Left colon (tissue), 2 donors: ENCODE measurements at regions not wholly inside any gene's neighbourhood (a gene's known extent, or its start where the extent isn't known, plus 50 kb on each side); places are given as distances from the start of the nearest gene placed in this dataset.

ENCODE experiments used
- ATAC-seq: fragments of 200-7000 bp; cut with Tn5 transposase; one replicate; pipeline ENCODE4 v1.9.1; 2020; ENCODE audit warnings: mild to moderate bottlenecking, moderate library complexity
- DNase-seq, 2 donors: peaks; one replicate each; pipeline ENCODE4 v3.0.0-alpha.2; 2020
- intact Hi-C, 2 donors: fragments of 100-400 bp; cut with DNase I in 1 of 2; cut with micrococcal nuclease in 1 of 2; formaldehyde crosslinking; loops; one replicate each; pipeline versions ENCODE4 v1.11.2 to v1.14.0; 2022; cut with DNase I, micrococcal nuclease
- donor health status: DM: no; HTN: no; CAD: no.
- donor health status: DM: yes; HTN: yes; CAD: no.

- intact Hi-C loops: no loop called here
- DNase-seq (no peak), ATAC-seq (no peak)
These were observed 1814.9 kb downstream of the STIM2 start for GRCh38 chr4:28675582-28675981.

GRCh38 chr4:28677808-28678207 lies 1817.2 kb downstream of the STIM2 start:
- DNase-seq (no peak), ATAC-seq (no peak)
- intact Hi-C loops: no loop called here

- ATAC-seq (no peak), DNase-seq (no peak)
- intact Hi-C loops: no loop called here
These were observed 1822.2 kb downstream of the STIM2 start for GRCh38 chr4:28682847-28683246.

GRCh38 chr4:28686618-28687017 lies 1826.0 kb downstream of the STIM2 start:
- peak in 1 of 2 donors; percentile 11 for DNase-seq
- no peak for ATAC-seq
- intact Hi-C loops: no loop called here

- ATAC-seq (no peak), DNase-seq (no peak)
- intact Hi-C loops: no loop called here
These were observed 1830.2 kb downstream of the STIM2 start for GRCh38 chr4:28690890-28691289.

GRCh38 chr4:28702571-28702970 lies 1841.9 kb downstream of the STIM2 start:
- ATAC-seq (no peak), DNase-seq (no peak)

GRCh38 chr4:28709891-28710290 lies 1849.2 kb downstream of the STIM2 start:
- intact Hi-C loops: no loop called here
- DNase-seq: no peak
- ATAC-seq: no peak

More at GRCh38 chr4:28702571-28702970, 1841.9 kb downstream of the STIM2 start:
- intact Hi-C loops: no loop called here

- intact Hi-C loops: no loop called here
These were observed 1862.7 kb downstream of the STIM2 start for GRCh38 chr4:28723371-28723770.

GRCh38 chr4:28724239-28724638 lies 1863.6 kb downstream of the STIM2 start:
- intact Hi-C loops: no loop called here

More at GRCh38 chr4:28723371-28723770, 1862.7 kb downstream of the STIM2 start:
- no peak for ATAC-seq
- no peak for DNase-seq

GRCh38 chr4:28730304-28730703 lies 1869.7 kb downstream of the STIM2 start:
- ATAC-seq (no peak), DNase-seq (no peak)
- intact Hi-C loops: no loop called here

More at GRCh38 chr4:28724239-28724638, 1863.6 kb downstream of the STIM2 start:
- DNase-seq (no peak), ATAC-seq (no peak)

- no peak for ATAC-seq
These were observed 1883.4 kb downstream of the STIM2 start for GRCh38 chr4:28744066-28744465.

GRCh38 chr4:28754376-28754775 lies 1893.7 kb downstream of the STIM2 start:
- ATAC-seq (no peak), DNase-seq (no peak)
- intact Hi-C loops: no loop called here

More at GRCh38 chr4:28744066-28744465, 1883.4 kb downstream of the STIM2 start:
- intact Hi-C loops: no loop called here
- DNase-seq: no peak

- ATAC-seq (no peak), DNase-seq (no peak)
- intact Hi-C loops: no loop called here
These were observed 1894.4 kb downstream of the STIM2 start for GRCh38 chr4:28755081-28755480.

GRCh38 chr4:28759064-28759463 lies 1898.4 kb downstream of the STIM2 start:
- DNase-seq (no peak), ATAC-seq (no peak)
- intact Hi-C loops: no loop called here

- no peak for ATAC-seq
- DNase-seq: no peak
- intact Hi-C loops: no loop called here
These were observed 1899.4 kb downstream of the STIM2 start for GRCh38 chr4:28760003-28760402.

GRCh38 chr4:28772066-28772465 lies 1911.4 kb downstream of the STIM2 start:
- ATAC-seq (no peak), DNase-seq (no peak)
- intact Hi-C loops: no loop called here

- no peak for ATAC-seq
- intact Hi-C loops: no loop called here
- DNase-seq: no peak
These were observed 1912.1 kb downstream of the STIM2 start for GRCh38 chr4:28772788-28773187.

- ATAC-seq (no peak), DNase-seq (no peak)
- intact Hi-C loops: no loop called here
These were observed 1913.7 kb downstream of the STIM2 start for GRCh38 chr4:28774344-28774743.

- DNase-seq (no peak), ATAC-seq (no peak)
- intact Hi-C loops: no loop called here
These were observed 1915.4 kb downstream of the STIM2 start for GRCh38 chr4:28776004-28776403.

- ATAC-seq (no peak), DNase-seq (no peak)
- intact Hi-C loops: no loop called here
These were observed 1923.5 kb downstream of the STIM2 start for GRCh38 chr4:28784188-28784587.

- intact Hi-C loops: no loop called here
- ATAC-seq (no peak), DNase-seq (no peak)
These were observed 1927.3 kb downstream of the STIM2 start for GRCh38 chr4:28787947-28788346.
